HEK293T (cell line): ENCODE measurements at regions not wholly inside any gene's neighbourhood (a gene's known extent, or its start where the extent isn't known, plus 50 kb on each side); places are given as distances from the start of the nearest gene placed in this dataset.

Source experiments
- CTCF ChIA-PET: fragments of 350-600 bp; formaldehyde crosslinking; extraction: SDS; loops from one replicate; lab custom pipeline; 2021; ENCODE audit warnings: antibody characterized with exemption, inconsistent platforms; lab: Yijun Ruan, JAX
- POLR2A ChIA-PET: fragments of 350-600 bp; formaldehyde crosslinking; extraction: SDS; loops from one replicate; lab custom pipeline; 2020; ENCODE audit warnings: antibody characterized with exemption, inconsistent platforms; lab: Yijun Ruan, JAX
- DNase-seq: peaks from one replicate; pipeline ENCODE4 v3.0.0; 2012; ENCODE audit warnings: mixed read lengths; ENCODE audit errors: extremely low spot score
- ARNT ChIP-seq: fragments of 450-650 bp; IDR thresholded peaks from 2 replicates; pipeline ENCODE4 v1.6.1; 2017; ENCODE audit warnings: mild to moderate bottlenecking
- BHLHE40 ChIP-seq: fragments of 450-650 bp; IDR thresholded peaks from 2 replicates; pipeline ENCODE4 v1.6.1; 2016; ENCODE audit warnings: mild to moderate bottlenecking, moderate library complexity, borderline replicate concordance
- CTBP1 ChIP-seq: fragments of 450-650 bp; IDR thresholded peaks from 2 replicates; pipeline ENCODE4 v1.6.1; 2016; ENCODE audit warnings: borderline replicate concordance
- ELF4 ChIP-seq: fragments of 450-650 bp; IDR thresholded peaks from 2 replicates; pipeline ENCODE4 v1.6.1; 2017; ENCODE audit warnings: antibody characterized with exemption
- FOXA1 ChIP-seq: fragments of 450-650 bp; IDR thresholded peaks from 2 replicates; pipeline ENCODE4 v1.6.1; 2016; ENCODE audit warnings: mild to moderate bottlenecking
- FOXK2 ChIP-seq: fragments of 450-650 bp; IDR thresholded peaks from 2 replicates; pipeline ENCODE4 v1.6.1; 2016; ENCODE audit warnings: mild to moderate bottlenecking
- FOXM1 ChIP-seq: fragments of 450-650 bp; IDR thresholded peaks from 2 replicates; pipeline ENCODE4 v1.6.1; 2017; ENCODE audit warnings: mild to moderate bottlenecking, borderline replicate concordance
- HDGF ChIP-seq: fragments of 450-650 bp; IDR thresholded peaks from 2 replicates; pipeline ENCODE4 v1.6.1; 2017; ENCODE audit warnings: antibody characterized with exemption, borderline replicate concordance
- L3MBTL2 ChIP-seq: fragments of 450-650 bp; conservative IDR thresholded peaks from 2 replicates; pipeline ENCODE4 v1.6.1; 2016; ENCODE audit warnings: mild to moderate bottlenecking
- LEF1 ChIP-seq: fragments of 450-650 bp; IDR thresholded peaks from 2 replicates; pipeline ENCODE4 v1.6.1; 2017; ENCODE audit warnings: mild to moderate bottlenecking, borderline replicate concordance
- NFRKB ChIP-seq: fragments of 450-650 bp; IDR thresholded peaks from 2 replicates; pipeline ENCODE4 v1.6.1; 2016; ENCODE audit warnings: mild to moderate bottlenecking, moderate library complexity
- SP1 ChIP-seq: fragments of 450-650 bp; IDR thresholded peaks from 2 replicates; pipeline ENCODE4 v1.6.1; 2017
- SUZ12 ChIP-seq: fragments of 450-650 bp; IDR thresholded peaks from 2 replicates; pipeline ENCODE4 v1.6.1; 2016; ENCODE audit warnings: mild to moderate bottlenecking
- TARDBP ChIP-seq: fragments of 450-650 bp; IDR thresholded peaks from 2 replicates; pipeline ENCODE4 v1.6.1; 2016
- ZNF384 ChIP-seq: fragments of 450-650 bp; IDR thresholded peaks from 2 replicates; pipeline ENCODE4 v1.6.1; 2016
- TF ChIP-seq, protein P1 (sequence below): fragments of 450-650 bp; IDR thresholded peaks from 2 replicates; pipeline ENCODE4 v1.6.1; 2016

DNA sequence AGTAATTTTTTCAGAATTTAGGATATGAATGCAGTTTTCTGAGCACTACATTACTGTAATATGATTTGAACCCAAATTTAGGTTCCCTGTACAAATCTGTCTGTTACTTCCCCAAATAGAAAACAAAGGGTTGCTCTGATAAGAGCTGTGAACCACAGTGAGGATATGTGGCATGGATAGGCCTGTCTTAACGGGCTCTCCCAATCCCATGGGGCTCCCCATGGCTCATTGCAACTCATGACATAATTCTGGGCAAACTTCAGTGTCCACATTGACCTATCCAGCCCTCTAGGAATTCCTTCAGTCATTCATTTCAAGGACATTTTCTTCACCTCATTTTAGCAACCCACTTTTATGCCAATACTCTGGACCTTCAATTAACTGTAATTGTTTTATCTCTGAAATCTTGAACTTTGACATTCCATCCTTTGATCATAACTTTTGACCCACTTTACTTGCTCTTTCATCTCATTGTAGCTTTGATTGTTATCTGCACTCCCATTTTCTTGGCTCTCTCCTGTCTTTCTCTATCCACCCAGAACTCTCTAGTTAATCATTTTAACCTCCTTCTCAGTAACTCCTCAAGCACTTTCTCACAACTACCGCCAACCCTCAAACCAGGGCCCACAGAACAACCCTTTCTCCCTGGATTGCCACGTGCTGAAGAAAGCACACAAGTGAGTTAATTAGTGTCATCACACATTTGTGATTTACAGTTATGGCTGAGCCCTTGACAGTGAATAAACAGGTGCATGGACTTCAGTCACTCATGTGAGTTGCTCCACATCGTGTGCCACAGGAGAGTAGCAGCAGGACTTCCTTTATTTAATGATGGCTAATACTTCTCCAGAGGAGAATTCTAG lies 94.9 kb upstream of the AADACL2 start:
- TF ChIP-seq TARDBP: no peak
- no peak for TF ChIP-seq FOXK2
- no peak for TF ChIP-seq BHLHE40
- TF ChIP-seq ARNT: no peak
- no peak for TF ChIP-seq NFRKB
- TF ChIP-seq LEF1: no peak
- TF ChIP-seq FOXM1: no peak
- TF ChIP-seq, protein P1, sequence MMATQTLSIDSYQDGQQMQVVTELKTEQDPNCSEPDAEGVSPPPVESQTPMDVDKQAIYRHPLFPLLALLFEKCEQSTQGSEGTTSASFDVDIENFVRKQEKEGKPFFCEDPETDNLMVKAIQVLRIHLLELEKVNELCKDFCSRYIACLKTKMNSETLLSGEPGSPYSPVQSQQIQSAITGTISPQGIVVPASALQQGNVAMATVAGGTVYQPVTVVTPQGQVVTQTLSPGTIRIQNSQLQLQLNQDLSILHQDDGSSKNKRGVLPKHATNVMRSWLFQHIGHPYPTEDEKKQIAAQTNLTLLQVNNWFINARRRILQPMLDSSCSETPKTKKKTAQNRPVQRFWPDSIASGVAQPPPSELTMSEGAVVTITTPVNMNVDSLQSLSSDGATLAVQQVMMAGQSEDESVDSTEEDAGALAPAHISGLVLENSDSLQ: no peak
- POLR2A ChIA-PET: no interaction called here
- no peak for DNase-seq
- CTCF ChIA-PET: no interaction called here

DNA sequence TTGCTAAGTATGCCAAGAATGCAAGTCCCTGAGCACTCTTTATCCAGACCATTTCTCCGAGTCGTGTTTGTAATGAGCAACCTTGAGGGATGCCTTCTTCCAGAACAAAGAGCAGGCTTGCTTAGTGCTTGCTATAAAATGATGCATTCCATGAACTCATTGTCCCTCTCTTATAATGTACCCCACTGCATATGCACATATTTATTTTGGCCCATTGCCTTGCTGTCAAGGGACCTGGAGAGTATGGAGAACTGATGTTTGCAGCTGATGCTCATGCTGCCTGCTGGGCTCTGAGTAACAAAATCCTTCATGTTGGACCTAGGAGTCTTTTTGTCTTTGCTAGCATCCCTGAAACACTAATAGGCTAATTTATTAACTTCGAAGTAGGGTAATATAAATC lies 97.8 kb upstream of the AADACL2 start:
- ChIA-PET POLR2A (no interaction called here), CTCF (no interaction called here)
- TF ChIP-seq ELF4 (no peak), SP1 (no peak), LEF1 (no peak), FOXM1 (no peak), BHLHE40 (no peak), NFRKB (no peak), HDGF (no peak), CTBP1 (no peak), SUZ12 (no peak), ZNF384 (no peak), FOXA1 (no peak), L3MBTL2 (no peak), TARDBP (no peak), FOXK2 (no peak), ARNT (no peak)
- TF ChIP-seq, protein P1: no peak
- DNase-seq: no peak

DNA sequence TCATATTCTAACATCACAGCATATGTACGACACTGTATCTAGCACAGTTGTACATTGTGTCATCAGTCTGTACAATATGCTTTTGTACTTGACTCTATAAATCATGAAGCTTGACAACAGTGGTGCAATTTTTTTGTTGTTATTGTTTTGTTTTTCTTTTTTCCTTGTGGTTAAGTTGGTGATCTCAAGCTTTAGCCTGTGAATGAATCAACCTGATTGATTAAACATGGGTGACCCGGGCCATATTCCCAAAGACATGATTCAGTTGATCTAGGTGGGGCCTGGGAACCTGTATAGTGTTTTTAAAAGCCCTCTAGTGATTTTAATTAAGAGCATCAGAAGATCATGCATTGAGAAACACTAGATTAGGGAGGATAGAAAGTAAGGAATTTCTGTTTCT lies 101.8 kb upstream of the AADACL2 start:
- DNase-seq: no peak
- POLR2A ChIA-PET: no interaction called here
- TF ChIP-seq FOXK2 (no peak), BHLHE40 (no peak), HDGF (no peak), ARNT (no peak), SP1 (no peak), ELF4 (no peak), CTBP1 (no peak), NFRKB (no peak), SUZ12 (no peak), L3MBTL2 (no peak), FOXM1 (no peak), TARDBP (no peak)
- TF ChIP-seq, protein P1: no peak
- CTCF ChIA-PET: no interaction called here

DNA sequence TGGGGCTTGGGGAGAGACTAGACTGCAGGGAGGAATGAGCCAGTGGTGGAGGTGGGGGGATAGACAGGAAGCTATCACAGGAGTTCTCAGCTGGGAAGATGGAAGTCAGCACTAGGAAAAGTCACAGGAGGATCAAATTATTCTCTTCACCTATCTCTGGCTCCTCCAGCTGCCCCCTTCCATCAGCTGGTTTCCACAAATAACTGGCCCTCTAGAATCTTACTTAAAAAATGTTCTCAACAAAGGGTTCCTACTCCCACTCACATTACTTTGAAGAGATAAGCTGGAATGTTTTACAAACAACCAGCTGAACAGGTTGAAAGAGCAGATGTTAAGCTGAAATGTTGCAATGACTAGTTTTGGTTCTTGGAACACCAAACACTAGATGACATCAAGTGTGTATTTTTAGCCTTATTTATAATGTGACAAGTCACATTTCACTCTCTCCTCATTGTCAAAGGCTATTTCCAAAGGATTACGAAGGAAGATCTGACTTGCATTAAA lies 102.7 kb upstream of the AADACL2 start:
- POLR2A ChIA-PET: no interaction called here
- TF ChIP-seq LEF1 (no peak), ZNF384 (no peak), TARDBP (no peak), FOXM1 (no peak), SUZ12 (no peak), ARNT (no peak)

DNA sequence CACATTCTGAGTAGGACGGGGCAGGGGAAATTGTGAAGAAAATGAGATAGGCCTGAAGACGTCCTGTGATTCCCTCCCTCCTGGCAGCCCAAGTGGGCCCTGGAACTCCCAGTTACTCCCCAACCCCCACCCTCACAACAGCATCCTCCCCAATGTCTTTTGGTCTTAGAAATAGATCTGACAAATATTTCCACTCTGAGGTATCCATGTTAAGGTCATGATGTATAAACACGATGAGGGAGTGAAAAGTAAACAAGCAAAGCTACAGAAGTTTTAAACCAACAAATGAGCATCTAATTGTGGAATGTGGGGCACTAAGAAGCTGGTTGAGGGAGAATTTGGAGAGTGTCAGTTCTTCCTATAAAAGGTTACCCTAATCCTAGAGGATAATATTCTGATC lies 103.7 kb upstream of the AADACL2 start:
- CTCF ChIA-PET: no interaction called here
- no peak for TF ChIP-seq SP1
- TF ChIP-seq, protein P1: no peak
- TF ChIP-seq FOXA1: no peak
- no peak for TF ChIP-seq NFRKB
- TF ChIP-seq ELF4: no peak
- no peak for TF ChIP-seq ARNT
- no peak for TF ChIP-seq L3MBTL2
- no peak for TF ChIP-seq BHLHE40
- no peak for TF ChIP-seq TARDBP
- no peak for TF ChIP-seq LEF1
- no peak for TF ChIP-seq CTBP1
- TF ChIP-seq FOXM1: no peak
- TF ChIP-seq FOXK2: no peak
- no peak for TF ChIP-seq SUZ12
- TF ChIP-seq ZNF384: no peak
- TF ChIP-seq HDGF: no peak
- POLR2A ChIA-PET: no interaction called here
- DNase-seq: no peak

More for the DNA sequence above, 102.7 kb upstream of the AADACL2 start:
- CTCF ChIA-PET: no interaction called here
- no peak for DNase-seq
